ENCODE measurements at regions not wholly inside any gene's neighbourhood (a gene's known extent, or its start where the extent isn't known, plus 50 kb on each side); places are given as distances from the start of the nearest gene placed in this dataset.

GRCh38 chr18:51848702-51849101, 491.3 kb upstream of the DCC start:
- no peak overlapping the region for H3K4me3 ChIP-seq
- no peak for DNase-seq (ENCODE audit: low spot score)
- no peak overlapping the region for H3K27ac ChIP-seq
- TF ChIP-seq CTCF (IDR thresholded peaks at IDR 0.05): no peak

- no peak overlapping the region for H3K4me3 ChIP-seq
- TF ChIP-seq CTCF (IDR thresholded peaks at IDR 0.05): no peak
- DNase-seq (ENCODE audit: low spot score): no peak
- H3K27ac ChIP-seq: no peak overlapping the region
Measured at GRCh38 chr18:51852681-51853080, 487.3 kb upstream of the DCC start.

GRCh38 chr18:51857989-51858388, 482.0 kb upstream of the DCC start:
- no peak for TF ChIP-seq CTCF (IDR thresholded peaks at IDR 0.05)
- Histone ChIP-seq H3K27ac (no peak overlapping the region), H3K4me3 (no peak overlapping the region)
- DNase-seq (ENCODE audit: low spot score): no peak

- no peak for TF ChIP-seq CTCF (IDR thresholded peaks at IDR 0.05)
- no peak overlapping the region for H3K4me3 ChIP-seq
- no peak overlapping the region for H3K27ac ChIP-seq
- no peak for DNase-seq (ENCODE audit: low spot score)
Measured at GRCh38 chr18:51861046-51861445, 479.0 kb upstream of the DCC start.

GRCh38 chr18:51862051-51862715, 477.8 kb upstream of the DCC start:
- no peak overlapping the region for H3K27ac ChIP-seq
- no peak for TF ChIP-seq CTCF (IDR thresholded peaks at IDR 0.05)
- no peak for DNase-seq (ENCODE audit: low spot score)
- no peak overlapping the region for H3K4me3 ChIP-seq

- no peak overlapping the region for H3K27ac ChIP-seq
- no peak overlapping the region for H3K4me3 ChIP-seq
- no peak for DNase-seq (ENCODE audit: low spot score)
- no peak for TF ChIP-seq CTCF (IDR thresholded peaks at IDR 0.05)
Measured at GRCh38 chr18:51864219-51864965, 475.6 kb upstream of the DCC start.

GRCh38 chr18:51865538-51865937, 474.5 kb upstream of the DCC start:
- no peak overlapping the region for H3K27ac ChIP-seq
- DNase-seq (ENCODE audit: low spot score): no peak
- H3K4me3 ChIP-seq: no peak overlapping the region
- no peak for TF ChIP-seq CTCF (IDR thresholded peaks at IDR 0.05)

All from coronary artery (tissue), 2 donors.